ENCODE measurements at regions not wholly inside any gene's neighbourhood (a gene's known extent, or its start where the extent isn't known, plus 50 kb on each side); places are given as distances from the start of the nearest gene placed in this dataset.

DNA sequence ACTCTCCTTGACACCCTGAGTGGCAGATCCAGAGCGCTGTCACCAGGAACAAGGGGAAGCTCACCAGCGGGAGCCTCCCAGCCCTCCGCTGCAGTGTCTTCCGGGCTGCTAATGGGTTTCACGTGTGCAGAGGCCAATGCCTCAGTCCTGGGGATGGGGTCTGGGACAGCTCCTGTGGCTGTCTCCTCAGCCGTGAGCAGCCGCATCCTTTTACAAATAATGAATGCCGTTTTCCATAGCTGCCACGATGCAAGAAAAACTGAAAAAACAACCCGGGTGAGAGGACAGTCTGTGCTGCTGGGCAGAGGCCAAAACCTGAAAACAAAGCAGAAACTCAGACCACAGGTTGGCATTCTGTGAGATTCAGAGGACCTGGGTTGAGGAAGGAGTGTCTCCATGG is 212.2 kb upstream of the RAB4A start (continued):
- TF ChIP-seq CTCF (IDR thresholded peaks at IDR 0.05; ENCODE audit: low read depth, low read length, missing input control) (no peak), HNF4G (IDR thresholded peaks at IDR 0.05) (no peak), JUND (IDR thresholded peaks at IDR 0.05) (no peak)
- TF ChIP-seq, protein P1, sequence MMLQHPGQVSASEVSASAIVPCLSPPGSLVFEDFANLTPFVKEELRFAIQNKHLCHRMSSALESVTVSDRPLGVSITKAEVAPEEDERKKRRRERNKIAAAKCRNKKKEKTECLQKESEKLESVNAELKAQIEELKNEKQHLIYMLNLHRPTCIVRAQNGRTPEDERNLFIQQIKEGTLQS (IDR thresholded peaks at IDR 0.05): no peak

DNA sequence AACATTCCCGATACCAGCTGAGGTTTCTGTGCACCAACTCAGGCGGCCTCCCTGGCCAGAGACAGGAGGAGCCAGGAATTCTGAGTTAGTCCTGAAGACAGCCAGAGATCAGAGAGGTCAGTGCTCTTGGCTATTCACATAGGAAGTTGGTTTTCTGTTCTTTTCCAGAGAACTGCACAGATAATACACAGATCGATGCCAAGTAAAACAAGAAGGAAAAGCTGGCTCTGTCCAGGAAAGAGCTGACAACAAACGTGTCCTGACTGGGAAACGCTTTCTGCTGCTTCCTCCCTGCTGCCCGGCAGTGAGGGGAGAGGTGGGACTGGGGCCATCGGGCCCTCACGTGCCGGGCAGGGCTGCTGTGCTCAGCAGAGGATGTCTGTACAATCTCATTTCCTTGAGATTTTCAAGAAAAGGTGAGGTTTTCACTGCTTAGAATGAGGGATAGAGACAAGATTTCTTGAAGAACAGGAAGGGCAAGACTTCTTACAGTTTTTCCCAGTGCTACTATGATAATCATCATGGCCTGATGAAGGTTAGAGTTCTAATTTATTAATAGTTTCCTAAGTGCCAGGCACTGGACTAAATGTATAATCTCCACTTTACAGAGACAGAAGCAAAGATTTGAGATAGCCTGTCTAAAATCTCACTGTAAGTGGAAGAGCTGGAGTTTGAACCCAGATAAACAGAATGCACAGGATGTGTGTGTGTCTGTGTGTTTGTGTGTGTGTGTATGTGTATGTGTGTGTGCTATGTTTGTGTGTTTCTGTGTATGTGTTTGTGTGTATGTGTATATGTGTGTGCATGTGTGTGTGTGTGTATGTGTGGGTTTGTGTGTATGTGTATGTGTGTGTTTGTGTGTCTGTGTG is 211.0 kb upstream of the RAB4A start:
- no peak for DNase-seq (ENCODE audit: low spot score)
- peak; percentile 82 for TF ChIP-seq MAX (IDR thresholded peaks at IDR 0.05)
- no peak for TF ChIP-seq FOXA1 (IDR thresholded peaks at IDR 0.05)
- no peak for TF ChIP-seq ZBTB33 (IDR thresholded peaks at IDR 0.05)
- no peak for TF ChIP-seq HNF4G (IDR thresholded peaks at IDR 0.05)
- peak; percentile 40 to 62 for TF ChIP-seq RAD21 (IDR thresholded peaks at IDR 0.05)
- peak; percentile 54 for TF ChIP-seq SP1 (IDR thresholded peaks at IDR 0.05)
- no peak for TF ChIP-seq YY1 (IDR thresholded peaks at IDR 0.05)
- peak in 1 of 2 donors; percentile 45 for TF ChIP-seq RXRA (IDR thresholded peaks at IDR 0.05)
- TF ChIP-seq FOXA2 (IDR thresholded peaks at IDR 0.05): no peak
- TF ChIP-seq NR2F2 (IDR thresholded peaks at IDR 0.05): peak; percentile 97
- peak; percentile 33 to 59 for TF ChIP-seq EGR1 (IDR thresholded peaks at IDR 0.05; ENCODE audit: low read depth in 2 of 2)
- TF ChIP-seq CTCF (IDR thresholded peaks at IDR 0.05; ENCODE audit: low read depth, low read length, missing input control): no peak
- TF ChIP-seq, protein P1 (IDR thresholded peaks at IDR 0.05): no peak
- peak in 1 of 2 donors; percentile 12 for TF ChIP-seq JUND (IDR thresholded peaks at IDR 0.05)
- H3K9me3 ChIP-seq (ENCODE audit: control insufficient read depth in 4 of 4, low read length in 3 of 4): no peaks in the 10 kb centered on the region
- whole genome bisulfite sequencing: 21% methylated on average over 9 of the region's 9 CpGs
- H3K9ac ChIP-seq (ENCODE audit: low read depth in 1 of 2, low read length in 2 of 2): peak overlapping the region in 1 of 2 donors; percentile 53
- H3K36me3 ChIP-seq (ENCODE audit: control insufficient read depth in 4 of 4, insufficient read depth in 3 of 4, low read depth in 1 of 4, low read length in 3 of 4): no peaks in the 10 kb centered on the region
- H3K4me3 ChIP-seq (ENCODE audit: low read depth in 1 of 3, low read length in 3 of 3): no peak overlapping the region
- H3K27ac ChIP-seq (ENCODE audit: low read depth in 1 of 2, low read length in 2 of 2): no peak overlapping the region
- H3K27me3 ChIP-seq (ENCODE audit: control insufficient read depth in 4 of 4, insufficient read depth in 4 of 4, low read length in 3 of 4): no peaks in the 10 kb centered on the region
- peaks cover 2 to 12% (median 6%) of the 10 kb centered on the region in 4 donors for H3K4me1 ChIP-seq (ENCODE audit: control insufficient read depth in 4 of 4, insufficient read depth in 4 of 4, low read length in 3 of 4)

All from liver (tissue), 8 donors.